ENCODE measurements at regions not wholly inside any gene's neighbourhood (a gene's known extent, or its start where the extent isn't known, plus 50 kb on each side); places are given as distances from the start of the nearest gene placed in this dataset.
"Not testable (repeated sequence)": the region's sequence is repeated elsewhere in the genome, so short reads cannot be mapped to it uniquely, and the experiment has no call there.

GRCh38 chr7:138188290-138188858, 112.1 kb downstream of the AKR1D1 start:
- H4K20me1 ChIP-seq (ENCODE audit: insufficient read depth): no peaks in the 10 kb centered on the region
- H3K9me3 ChIP-seq (ENCODE audit: low read length): no peaks in the 10 kb centered on the region
- H3K9me2 ChIP-seq (ENCODE audit: insufficient read depth, low read length): no peaks in the 10 kb centered on the region
- peak overlapping the region; percentile 67 for H3K9ac ChIP-seq (ENCODE audit: low read length)
- no peaks in the 10 kb centered on the region for H3K27me3 ChIP-seq (ENCODE audit: insufficient read depth, low read depth, low read length)
- peak overlapping the region; percentile 97 for H3K27ac ChIP-seq (ENCODE audit: low read length)
- no peaks in the 10 kb centered on the region for H3K36me3 ChIP-seq (ENCODE audit: insufficient read depth, low read length)
- peak overlapping the region; percentile 25 for H3K4me2 ChIP-seq (ENCODE audit: low read length)
- peak overlapping the region; percentile 31 for H3K4me3 ChIP-seq (ENCODE audit: low read length)
- no peaks in the 10 kb centered on the region for H3K79me2 ChIP-seq (replicated peaks; ENCODE audit: insufficient read depth, low read length)
- H2AFZ ChIP-seq (ENCODE audit: low read depth, low read length): peak overlapping the region; percentile 51
- TF ChIP-seq EZH2 (IDR thresholded peaks at IDR 0.05; ENCODE audit: borderline replicate concordance, insufficient read depth, low read length, poor library complexity, severe bottlenecking) (no peak), POLR2AphosphoS5 (IDR thresholded peaks at IDR 0.05) (no peak), SMC3 (conservative IDR thresholded peaks at IDR 0.05; ENCODE audit: poor library complexity) (no peak), RAD21 (conservative IDR thresholded peaks at IDR 0.05) (no peak)
- H3F3A ChIP-seq (ENCODE audit: insufficient read depth, low read length, poor library complexity, severe bottlenecking): no peaks in the 10 kb centered on the region

GRCh38 chr7:138194567-138194966, 118.3 kb downstream of the AKR1D1 start:
- Histone ChIP-seq H3K36me3 (ENCODE audit: insufficient read depth, low read length) (no peaks in the 10 kb centered on the region), H4K20me1 (ENCODE audit: insufficient read depth) (no peaks in the 10 kb centered on the region), H3K9me2 (ENCODE audit: insufficient read depth, low read length) (no peaks in the 10 kb centered on the region), H3K9me3 (ENCODE audit: low read length) (no peaks in the 10 kb centered on the region), H3K27me3 (ENCODE audit: insufficient read depth, low read depth, low read length) (no peaks in the 10 kb centered on the region), H2AFZ (ENCODE audit: low read depth, low read length) (no peak overlapping the region), H3K79me2 (replicated peaks; ENCODE audit: insufficient read depth, low read length) (no peaks in the 10 kb centered on the region), H3K4me2 (ENCODE audit: low read length) (no peak overlapping the region), H3F3A (ENCODE audit: insufficient read depth, low read length, poor library complexity, severe bottlenecking) (no peaks in the 10 kb centered on the region), H3K27ac (ENCODE audit: low read length) (no peak overlapping the region), H3K9ac (ENCODE audit: low read length) (no peak overlapping the region), H3K4me3 (ENCODE audit: low read length) (no peak overlapping the region)
- TF ChIP-seq RAD21 (conservative IDR thresholded peaks at IDR 0.05): no peak
- no peak for TF ChIP-seq EP300 (conservative IDR thresholded peaks at IDR 0.05; ENCODE audit: poor library complexity, severe bottlenecking)
- TF ChIP-seq REST (IDR thresholded peaks at IDR 0.05; ENCODE audit: borderline replicate concordance): no peak
- TF ChIP-seq MXI1 (conservative IDR thresholded peaks at IDR 0.05; ENCODE audit: poor library complexity, severe bottlenecking): no peak

GRCh38 chr7:138195151-138195571, 118.9 kb downstream of the AKR1D1 start:
- Histone ChIP-seq H4K20me1 (ENCODE audit: insufficient read depth) (no peaks in the 10 kb centered on the region), H3K79me2 (replicated peaks; ENCODE audit: insufficient read depth, low read length) (no peaks in the 10 kb centered on the region), H2AFZ (ENCODE audit: low read depth, low read length) (no peak overlapping the region), H3K9me3 (ENCODE audit: low read length) (no peaks in the 10 kb centered on the region), H3K27ac (ENCODE audit: low read length) (no peak overlapping the region), H3K4me3 (ENCODE audit: low read length) (no peak overlapping the region), H3K36me3 (ENCODE audit: insufficient read depth, low read length) (no peaks in the 10 kb centered on the region), H3K27me3 (ENCODE audit: insufficient read depth, low read depth, low read length) (no peaks in the 10 kb centered on the region), H3F3A (ENCODE audit: insufficient read depth, low read length, poor library complexity, severe bottlenecking) (no peaks in the 10 kb centered on the region), H3K9ac (ENCODE audit: low read length) (no peak overlapping the region), H3K4me2 (ENCODE audit: low read length) (no peak overlapping the region), H3K9me2 (ENCODE audit: insufficient read depth, low read length) (no peaks in the 10 kb centered on the region)
- TF ChIP-seq SMC3 (conservative IDR thresholded peaks at IDR 0.05; ENCODE audit: poor library complexity) (no peak), CTCF (IDR thresholded peaks at IDR 0.05; ENCODE audit: poor library complexity, severe bottlenecking) (no peak), EP300 (conservative IDR thresholded peaks at IDR 0.05; ENCODE audit: poor library complexity, severe bottlenecking) (no peak), REST (IDR thresholded peaks at IDR 0.05; ENCODE audit: borderline replicate concordance) (no peak), TAF1 (IDR thresholded peaks at IDR 0.05; ENCODE audit: low read depth) (no peak), POLR2AphosphoS5 (IDR thresholded peaks at IDR 0.05) (no peak)

GRCh38 chr7:138196503-138196946, 120.3 kb downstream of the AKR1D1 start:
- not testable (repeated sequence) for H3F3A ChIP-seq (ENCODE audit: insufficient read depth, low read length, poor library complexity, severe bottlenecking); H3K27me3 ChIP-seq (ENCODE audit: insufficient read depth, low read depth, low read length); H3K36me3 ChIP-seq (ENCODE audit: insufficient read depth, low read length); H3K9me3 ChIP-seq (ENCODE audit: low read length); H3K9me2 ChIP-seq (ENCODE audit: insufficient read depth, low read length); H4K20me1 ChIP-seq (ENCODE audit: insufficient read depth); H3K4me3 ChIP-seq (ENCODE audit: low read length); H2AFZ ChIP-seq (ENCODE audit: low read depth, low read length); H3K4me2 ChIP-seq (ENCODE audit: low read length); H3K79me2 ChIP-seq (replicated peaks; ENCODE audit: insufficient read depth, low read length); H3K27ac ChIP-seq (ENCODE audit: low read length); H3K9ac ChIP-seq (ENCODE audit: low read length)

Measured in neural cell (in vitro differentiated cells).